Epithelial cell of proximal tubule (primary cell): ENCODE measurements at regions not wholly inside any gene's neighbourhood (a gene's known extent, or its start where the extent isn't known, plus 50 kb on each side); places are given as distances from the start of the nearest gene placed in this dataset.

Source experiments
- DNase-seq: peaks from one replicate; pipeline ENCODE4 v3.0.0-alpha.2; 2011; ENCODE audit warnings: low read depth
- H3K4me3 ChIP-seq: 2 replicates; pipeline ENCODE4 v1.5.1; 2011; ENCODE audit warnings: low read depth, mild to moderate bottlenecking, low read length
- TF ChIP-seq, protein P1 (sequence below): conservative IDR thresholded peaks from 2 replicates; pipeline ENCODE4 v1.5.1; 2012; ENCODE audit warnings: low read depth, mild to moderate bottlenecking, low read length

DNA sequence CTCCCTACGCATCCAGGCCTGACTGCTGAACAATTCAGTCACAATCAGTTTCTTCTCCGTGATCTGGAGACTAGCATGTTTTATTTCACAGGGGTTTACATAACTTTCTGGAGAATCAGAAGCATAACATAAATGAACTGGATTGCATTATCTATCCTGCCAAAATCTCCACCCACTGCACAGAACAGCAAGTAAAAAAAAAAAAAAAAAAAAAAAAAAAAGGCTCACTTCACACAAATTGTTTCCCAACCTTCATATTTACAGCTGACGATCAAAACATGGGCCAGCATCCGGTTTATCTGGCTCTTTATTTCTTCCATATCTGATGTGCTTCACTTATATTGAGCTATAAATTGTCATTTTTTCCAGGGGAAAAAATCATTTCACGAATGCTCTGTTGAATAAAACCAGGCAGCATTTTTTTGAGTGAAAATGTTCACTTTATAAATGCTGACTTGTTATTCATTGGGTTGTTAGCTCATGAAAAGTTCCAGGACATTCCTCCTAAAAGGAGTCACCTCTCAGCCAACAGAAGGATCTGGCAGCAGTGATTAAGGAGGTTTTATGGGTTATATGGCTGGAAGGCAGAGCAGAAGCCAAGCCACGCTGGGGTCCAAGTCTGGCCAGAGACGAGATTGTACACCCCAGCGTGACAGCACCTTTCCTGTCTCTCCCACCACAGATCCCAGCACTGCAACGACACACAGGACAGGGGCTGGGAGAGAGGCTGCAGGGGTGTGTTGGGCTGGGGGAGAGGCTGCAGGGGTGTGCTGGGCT, 51.2 kb upstream of the GLI2 start:
- no peak overlapping the region for H3K4me3 ChIP-seq
- TF ChIP-seq, protein P1, sequence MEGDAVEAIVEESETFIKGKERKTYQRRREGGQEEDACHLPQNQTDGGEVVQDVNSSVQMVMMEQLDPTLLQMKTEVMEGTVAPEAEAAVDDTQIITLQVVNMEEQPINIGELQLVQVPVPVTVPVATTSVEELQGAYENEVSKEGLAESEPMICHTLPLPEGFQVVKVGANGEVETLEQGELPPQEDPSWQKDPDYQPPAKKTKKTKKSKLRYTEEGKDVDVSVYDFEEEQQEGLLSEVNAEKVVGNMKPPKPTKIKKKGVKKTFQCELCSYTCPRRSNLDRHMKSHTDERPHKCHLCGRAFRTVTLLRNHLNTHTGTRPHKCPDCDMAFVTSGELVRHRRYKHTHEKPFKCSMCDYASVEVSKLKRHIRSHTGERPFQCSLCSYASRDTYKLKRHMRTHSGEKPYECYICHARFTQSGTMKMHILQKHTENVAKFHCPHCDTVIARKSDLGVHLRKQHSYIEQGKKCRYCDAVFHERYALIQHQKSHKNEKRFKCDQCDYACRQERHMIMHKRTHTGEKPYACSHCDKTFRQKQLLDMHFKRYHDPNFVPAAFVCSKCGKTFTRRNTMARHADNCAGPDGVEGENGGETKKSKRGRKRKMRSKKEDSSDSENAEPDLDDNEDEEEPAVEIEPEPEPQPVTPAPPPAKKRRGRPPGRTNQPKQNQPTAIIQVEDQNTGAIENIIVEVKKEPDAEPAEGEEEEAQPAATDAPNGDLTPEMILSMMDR = no peak
- no peak for DNase-seq

DNA sequence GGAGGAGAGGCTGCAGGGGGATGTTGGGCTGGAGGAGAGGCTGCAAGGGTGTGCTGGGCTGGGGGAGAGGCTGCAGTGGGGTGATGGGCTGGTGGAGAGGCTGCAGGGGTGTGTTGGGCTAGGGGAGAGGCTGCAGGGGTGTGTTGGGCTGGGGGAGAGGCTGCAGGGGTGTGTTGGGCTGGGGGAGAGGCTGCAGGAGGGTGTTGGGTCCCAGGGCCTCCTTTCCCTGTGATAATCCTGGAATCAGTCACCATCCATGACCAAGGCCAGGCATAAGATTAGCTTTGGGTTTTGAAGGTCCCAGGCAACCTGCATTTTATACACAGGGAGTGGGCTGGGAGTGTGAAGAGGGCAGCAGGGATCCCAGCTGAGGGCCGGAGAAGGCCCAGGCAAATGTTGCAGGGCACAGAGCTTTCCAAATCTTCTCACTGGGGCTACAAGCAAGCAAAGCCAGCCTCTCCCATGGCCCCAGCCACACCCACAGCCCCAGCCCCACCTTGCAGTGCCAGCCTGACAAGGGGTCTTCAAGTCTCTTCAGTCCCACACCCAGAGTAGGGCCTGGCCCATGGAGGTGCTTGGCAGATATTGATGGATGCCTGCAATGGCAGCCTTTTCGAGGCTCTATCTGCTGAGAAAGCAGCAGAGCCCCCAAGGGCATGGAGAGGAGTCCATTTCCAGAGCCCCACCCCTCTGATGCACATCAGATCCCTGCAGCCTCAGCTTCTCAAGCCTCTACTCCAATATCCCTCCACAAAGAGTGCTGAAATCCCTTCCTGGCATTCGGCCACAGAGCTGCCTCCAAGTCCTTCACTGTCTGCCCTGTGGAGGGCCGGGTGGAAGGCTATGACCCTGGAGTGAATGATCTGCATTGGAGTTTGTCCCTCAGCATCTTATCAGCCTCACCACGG, 50.3 kb upstream of the GLI2 start:
- TF ChIP-seq, protein P1 = no peak
- H3K4me3 ChIP-seq = no peak overlapping the region
- DNase-seq = no peak
